DND-41 (cell line): ENCODE measurements at regions not wholly inside any gene's neighbourhood (a gene's known extent, or its start where the extent isn't known, plus 50 kb on each side); places are given as distances from the start of the nearest gene placed in this dataset.

Source experiments
- ATAC-seq: fragments of 200-7000 bp; cut with Tn5 transposase; 3 replicates; pipeline ENCODE4 v1.9.1; 2021; ENCODE audit warnings: low read depth; ENCODE audit not compliant: insufficient read depth
- DNase-seq: peaks from one replicate; pipeline ENCODE4 v3.0.0-alpha.2; 2020
- H2AFZ ChIP-seq: 2 replicates; pipeline ENCODE4 v1.6.0; 2012; ENCODE audit warnings: low read depth, low read length
- H3K27ac ChIP-seq: 2 replicates; pipeline ENCODE4 v1.5.1; 2012; ENCODE audit warnings: low read length, inconsistent platforms
- H3K27me3 ChIP-seq: fragments of 200-600 bp; sonication (generic); 2 replicates; pipeline ENCODE4 v1.6.0; 2012; ENCODE audit warnings: low read length, mild to moderate bottlenecking, inconsistent platforms; ENCODE audit not compliant: insufficient read depth, poor library complexity
- H3K36me3 ChIP-seq: 2 replicates; pipeline ENCODE4 v1.5.1; 2012; ENCODE audit warnings: low read length, inconsistent platforms; ENCODE audit not compliant: insufficient read depth
- H3K4me1 ChIP-seq: 2 replicates; pipeline ENCODE4 v1.5.1; 2012; ENCODE audit warnings: mild to moderate bottlenecking, low read length; ENCODE audit not compliant: insufficient read depth
- H3K4me2 ChIP-seq: 2 replicates; pipeline ENCODE4 v1.6.0; 2012; ENCODE audit warnings: mild to moderate bottlenecking, moderate library complexity, low read length, inconsistent platforms; ENCODE audit not compliant: insufficient read depth
- H3K4me3 ChIP-seq, 2 experiments: fragments of 200-600 bp in 1 of 2; shearing (Covaris generic) in 1 of 2; 2 replicates each; pipeline ENCODE4 v1.5.1; 2012 to 2016; ENCODE audit warnings: inconsistent platforms in 2 of 2, low read length in 2 of 2, mild to moderate bottlenecking in 2 of 2, low read depth in 1 of 2, moderate library complexity in 1 of 2
- H3K79me2 ChIP-seq: 2 replicates; pipeline ENCODE4 v1.6.0; 2012; ENCODE audit warnings: low read length, inconsistent platforms; ENCODE audit not compliant: insufficient read depth
- H3K9ac ChIP-seq: 2 replicates; pipeline ENCODE4 v1.6.0; 2012; ENCODE audit warnings: low read depth, mild to moderate bottlenecking, inconsistent platforms, low read length, moderate library complexity
- H3K9me3 ChIP-seq: 2 replicates; pipeline ENCODE4 v1.5.1; 2012; ENCODE audit warnings: low read length, moderate library complexity, mild to moderate bottlenecking, inconsistent platforms; ENCODE audit not compliant: insufficient read depth, severe bottlenecking
- H4K20me1 ChIP-seq: 2 replicates; pipeline ENCODE4 v1.6.0; 2012; ENCODE audit warnings: low read length; ENCODE audit not compliant: insufficient read depth
- EZH2 ChIP-seq: IDR thresholded peaks from 3 replicates; pipeline ENCODE4 v1.6.1; 2012; ENCODE audit warnings: borderline replicate concordance, low read depth, mild to moderate bottlenecking, moderate library complexity, low read length, inconsistent platforms; ENCODE audit not compliant: severe bottlenecking
- TF ChIP-seq, protein P1 (sequence below): IDR thresholded peaks from 2 replicates; pipeline ENCODE4 v1.5.1; 2012; ENCODE audit warnings: borderline replicate concordance, low read length, moderate library complexity, mild to moderate bottlenecking; ENCODE audit not compliant: poor library complexity, severe bottlenecking; ENCODE audit errors: extremely low read depth

DNA sequence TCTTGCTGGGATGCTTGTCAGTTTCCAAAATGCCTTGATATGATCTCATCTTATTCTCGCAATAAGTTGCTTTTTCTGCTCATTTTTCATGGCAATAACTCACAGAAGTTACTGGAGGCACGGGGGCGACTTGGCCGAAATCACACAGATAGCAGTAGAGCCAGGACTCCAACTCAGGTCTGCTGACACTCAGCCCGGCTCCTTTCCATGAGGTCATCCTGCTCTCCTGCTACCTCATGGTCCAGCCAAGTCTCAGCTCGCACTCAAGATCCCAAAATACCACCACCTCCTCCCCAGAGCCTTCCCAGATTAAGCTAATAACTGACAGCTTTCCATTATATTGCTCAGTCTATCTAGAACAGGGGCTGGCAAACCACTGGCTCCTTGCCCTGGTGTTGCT is 269.5 kb downstream of the MAP2K4 start:
- ATAC-seq = no peak

DNA sequence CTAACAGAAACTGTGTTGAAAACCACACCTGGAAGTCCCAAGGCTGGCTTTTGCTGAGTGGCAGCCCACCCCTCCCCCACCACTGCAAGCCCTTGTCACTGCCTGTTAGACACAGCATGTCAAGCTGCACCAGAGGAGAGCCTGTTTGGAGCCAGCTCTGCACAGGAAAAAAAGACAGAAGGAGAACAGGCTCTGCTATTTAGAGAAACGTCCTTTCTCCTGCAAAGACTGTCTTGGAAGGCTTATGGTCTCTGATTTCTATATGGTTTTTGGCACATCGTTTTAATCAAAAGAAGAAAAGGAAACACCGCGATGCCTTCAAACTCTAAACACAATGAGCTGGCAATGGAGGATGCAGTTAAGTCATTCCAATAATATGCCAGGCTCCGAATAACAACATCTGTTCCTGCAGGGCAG is 275.5 kb downstream of the MAP2K4 start:
- Histone ChIP-seq H2AFZ (no peak overlapping the region), H3K36me3 (no peaks in the 10 kb centered on the region), H3K27ac (no peak overlapping the region), H3K4me1 (no peaks in the 10 kb centered on the region), H3K4me3 (no peak overlapping the region), H3K79me2 (no peaks in the 10 kb centered on the region), H4K20me1 (no peaks in the 10 kb centered on the region), H3K27me3 (no peaks in the 10 kb centered on the region), H3K9me3 (no peaks in the 10 kb centered on the region), H3K4me2 (no peak overlapping the region), H3K9ac (no peak overlapping the region)
- no peak for ATAC-seq
- DNase-seq = no peak
- TF ChIP-seq, protein P1, sequence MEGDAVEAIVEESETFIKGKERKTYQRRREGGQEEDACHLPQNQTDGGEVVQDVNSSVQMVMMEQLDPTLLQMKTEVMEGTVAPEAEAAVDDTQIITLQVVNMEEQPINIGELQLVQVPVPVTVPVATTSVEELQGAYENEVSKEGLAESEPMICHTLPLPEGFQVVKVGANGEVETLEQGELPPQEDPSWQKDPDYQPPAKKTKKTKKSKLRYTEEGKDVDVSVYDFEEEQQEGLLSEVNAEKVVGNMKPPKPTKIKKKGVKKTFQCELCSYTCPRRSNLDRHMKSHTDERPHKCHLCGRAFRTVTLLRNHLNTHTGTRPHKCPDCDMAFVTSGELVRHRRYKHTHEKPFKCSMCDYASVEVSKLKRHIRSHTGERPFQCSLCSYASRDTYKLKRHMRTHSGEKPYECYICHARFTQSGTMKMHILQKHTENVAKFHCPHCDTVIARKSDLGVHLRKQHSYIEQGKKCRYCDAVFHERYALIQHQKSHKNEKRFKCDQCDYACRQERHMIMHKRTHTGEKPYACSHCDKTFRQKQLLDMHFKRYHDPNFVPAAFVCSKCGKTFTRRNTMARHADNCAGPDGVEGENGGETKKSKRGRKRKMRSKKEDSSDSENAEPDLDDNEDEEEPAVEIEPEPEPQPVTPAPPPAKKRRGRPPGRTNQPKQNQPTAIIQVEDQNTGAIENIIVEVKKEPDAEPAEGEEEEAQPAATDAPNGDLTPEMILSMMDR = no peak
- no peak for TF ChIP-seq EZH2

More for the DNA sequence above, 269.5 kb downstream of the MAP2K4 start:
- peaks cover 3% of the 10 kb centered on the region for H3K9me3 ChIP-seq
- no peaks in the 10 kb centered on the region for H3K79me2 ChIP-seq
- no peak for TF ChIP-seq EZH2
- TF ChIP-seq, protein P1 = no peak
- H3K27ac ChIP-seq = no peak overlapping the region
- no peak overlapping the region for H3K9ac ChIP-seq
- H3K27me3 ChIP-seq = no peaks in the 10 kb centered on the region
- H3K4me3 ChIP-seq = no peak overlapping the region
- no peaks in the 10 kb centered on the region for H3K4me1 ChIP-seq
- no peaks in the 10 kb centered on the region for H4K20me1 ChIP-seq
- DNase-seq = no peak
- H3K4me2 ChIP-seq = no peak overlapping the region
- no peak overlapping the region for H2AFZ ChIP-seq
- no peaks in the 10 kb centered on the region for H3K36me3 ChIP-seq

DNA sequence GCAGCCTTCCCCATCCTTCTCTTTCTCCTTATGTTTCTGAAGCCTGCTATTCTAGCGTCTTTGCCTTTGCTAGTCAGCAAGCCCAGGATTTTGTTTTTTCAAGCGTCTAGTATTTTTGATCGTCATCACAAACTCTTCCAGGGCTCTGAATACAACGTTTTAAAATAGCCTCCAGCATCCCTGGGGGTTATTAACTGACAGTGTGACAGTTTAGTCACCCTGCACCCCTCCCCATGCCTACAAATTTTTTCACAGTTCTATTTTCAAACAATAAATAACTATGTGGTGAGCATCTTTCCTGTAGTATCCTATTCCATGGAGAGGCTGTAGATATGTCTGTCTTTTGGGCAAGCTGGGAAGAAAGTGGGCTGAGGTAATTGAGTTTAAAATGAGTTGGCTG is 280.9 kb downstream of the MAP2K4 start:
- Histone ChIP-seq H2AFZ (no peak overlapping the region), H3K27me3 (no peaks in the 10 kb centered on the region), H3K4me1 (no peaks in the 10 kb centered on the region), H3K36me3 (no peaks in the 10 kb centered on the region), H3K9ac (no peak overlapping the region), H3K27ac (no peak overlapping the region), H3K79me2 (no peaks in the 10 kb centered on the region), H4K20me1 (no peaks in the 10 kb centered on the region), H3K4me2 (no peak overlapping the region), H3K4me3 (no peak overlapping the region), H3K9me3 (no peaks in the 10 kb centered on the region)
- DNase-seq = no peak
- TF ChIP-seq, protein P1 = no peak
- no peak for TF ChIP-seq EZH2
- no peak for ATAC-seq

DNA sequence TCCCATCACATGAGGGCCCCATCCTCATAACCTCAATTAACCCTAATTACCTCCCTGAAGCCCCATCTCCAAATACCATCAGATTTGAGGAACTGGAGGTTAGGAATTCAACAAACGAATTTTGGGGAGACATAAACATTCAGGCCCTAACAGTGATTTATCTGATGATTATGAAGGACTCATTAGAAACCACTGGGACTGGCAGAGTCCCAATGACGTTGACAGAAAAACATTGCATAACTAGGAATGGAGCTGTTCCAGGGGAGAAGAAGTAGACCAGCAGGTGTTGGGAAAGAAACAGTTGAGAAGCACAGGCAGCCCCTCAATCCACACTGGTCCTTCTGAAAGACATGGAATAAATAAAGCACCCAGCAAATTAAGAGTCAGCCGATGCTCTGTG is 282.0 kb downstream of the MAP2K4 start:
- H3K4me2 ChIP-seq = no peak overlapping the region
- ATAC-seq (no peak), DNase-seq (no peak)
- H3K9me3 ChIP-seq = no peaks in the 10 kb centered on the region
- no peak overlapping the region for H3K9ac ChIP-seq
- H3K4me1 ChIP-seq = no peaks in the 10 kb centered on the region
- no peaks in the 10 kb centered on the region for H4K20me1 ChIP-seq
- no peak overlapping the region for H3K27ac ChIP-seq
- no peaks in the 10 kb centered on the region for H3K36me3 ChIP-seq
- TF ChIP-seq, protein P1 = no peak
- no peak for TF ChIP-seq EZH2
- no peak overlapping the region for H3K4me3 ChIP-seq
- no peak overlapping the region for H2AFZ ChIP-seq
- no peaks in the 10 kb centered on the region for H3K79me2 ChIP-seq
- no peaks in the 10 kb centered on the region for H3K27me3 ChIP-seq
